ENCODE measurements at regions not wholly inside any gene's neighbourhood (a gene's known extent, or its start where the extent isn't known, plus 50 kb on each side); places are given as distances from the start of the nearest gene placed in this dataset.

GRCh38 chr1:189550498-189550897, 927.2 kb downstream of the BRINP3 start:
- TF ChIP-seq EZH2phosphoT487 (IDR thresholded peaks at IDR 0.05; ENCODE audit: low read length) (no peak), CTCF (IDR thresholded peaks at IDR 0.05; ENCODE audit: low read length) (no peak), EZH2 (optimal IDR thresholded peaks at IDR 0.05; ENCODE audit: low read depth, low read length) (no peak)
- Histone ChIP-seq H3K9ac (ENCODE audit: low read length) (no peak overlapping the region), H4K20me1 (ENCODE audit: insufficient read depth, low read length) (no peaks in the 10 kb centered on the region), H3K4me1 (ENCODE audit: low read length) (no peaks in the 10 kb centered on the region), H3K4me2 (ENCODE audit: low read depth, low read length) (no peak overlapping the region), H3F3A (ENCODE audit: insufficient read depth, low read length) (no peaks in the 10 kb centered on the region), H3K9me3 (replicated peaks; ENCODE audit: insufficient read depth, low read length) (no peaks in the 10 kb centered on the region), H3K9me2 (replicated peaks; ENCODE audit: insufficient read depth, low read length) (no peaks in the 10 kb centered on the region), H3K27me3 (replicated peaks; ENCODE audit: insufficient read depth, low read length) (no peaks in the 10 kb centered on the region), H2AFZ (ENCODE audit: low read length) (no peak overlapping the region), H3K36me3 (replicated peaks; ENCODE audit: insufficient read depth, low read length) (no peaks in the 10 kb centered on the region), H3K4me3 (ENCODE audit: low read length) (no peak overlapping the region), H3K27ac (ENCODE audit: low read length) (no peak overlapping the region), H3K79me2 (ENCODE audit: low read length) (no peaks in the 10 kb centered on the region)
- no peak for DNase-seq

- Histone ChIP-seq H3F3A (ENCODE audit: insufficient read depth, low read length) (no peaks in the 10 kb centered on the region), H3K4me2 (ENCODE audit: low read depth, low read length) (no peak overlapping the region), H3K27ac (ENCODE audit: low read length) (no peak overlapping the region), H3K36me3 (replicated peaks; ENCODE audit: insufficient read depth, low read length) (no peaks in the 10 kb centered on the region), H3K4me1 (ENCODE audit: low read length) (no peaks in the 10 kb centered on the region), H3K4me3 (ENCODE audit: low read length) (no peak overlapping the region), H3K79me2 (ENCODE audit: low read length) (no peaks in the 10 kb centered on the region), H3K9me2 (replicated peaks; ENCODE audit: insufficient read depth, low read length) (no peaks in the 10 kb centered on the region), H3K9me3 (replicated peaks; ENCODE audit: insufficient read depth, low read length) (no peaks in the 10 kb centered on the region), H3K27me3 (replicated peaks; ENCODE audit: insufficient read depth, low read length) (no peaks in the 10 kb centered on the region), H4K20me1 (ENCODE audit: insufficient read depth, low read length) (no peaks in the 10 kb centered on the region), H2AFZ (ENCODE audit: low read length) (no peak overlapping the region), H3K9ac (ENCODE audit: low read length) (no peak overlapping the region)
- no peak for TF ChIP-seq EZH2 (optimal IDR thresholded peaks at IDR 0.05; ENCODE audit: low read depth, low read length)
- no peak for DNase-seq
These were observed 913.9 kb downstream of the BRINP3 start for GRCh38 chr1:189563784-189564183.

- no peaks in the 10 kb centered on the region for H3K9me3 ChIP-seq (replicated peaks; ENCODE audit: insufficient read depth, low read length)
- H3K36me3 ChIP-seq (replicated peaks; ENCODE audit: insufficient read depth, low read length): no peaks in the 10 kb centered on the region
- H3K27me3 ChIP-seq (replicated peaks; ENCODE audit: insufficient read depth, low read length): no peaks in the 10 kb centered on the region
- no peaks in the 10 kb centered on the region for H3K4me1 ChIP-seq (ENCODE audit: low read length)
- no peak overlapping the region for H3K4me3 ChIP-seq (ENCODE audit: low read length)
- H3K27ac ChIP-seq (ENCODE audit: low read length): no peak overlapping the region
- no peaks in the 10 kb centered on the region for H3F3A ChIP-seq (ENCODE audit: insufficient read depth, low read length)
- DNase-seq: no peak
- H2AFZ ChIP-seq (ENCODE audit: low read length): no peak overlapping the region
- H3K79me2 ChIP-seq (ENCODE audit: low read length): no peaks in the 10 kb centered on the region
- no peak overlapping the region for H3K9ac ChIP-seq (ENCODE audit: low read length)
- no peaks in the 10 kb centered on the region for H3K9me2 ChIP-seq (replicated peaks; ENCODE audit: insufficient read depth, low read length)
- H4K20me1 ChIP-seq (ENCODE audit: insufficient read depth, low read length): no peaks in the 10 kb centered on the region
- no peak overlapping the region for H3K4me2 ChIP-seq (ENCODE audit: low read depth, low read length)
- TF ChIP-seq EZH2 (optimal IDR thresholded peaks at IDR 0.05; ENCODE audit: low read depth, low read length) (no peak), EZH2phosphoT487 (IDR thresholded peaks at IDR 0.05; ENCODE audit: low read length) (no peak), CTCF (IDR thresholded peaks at IDR 0.05; ENCODE audit: low read length) (no peak)
These were observed 909.8 kb downstream of the BRINP3 start for GRCh38 chr1:189567890-189568289.

GRCh38 chr1:189596197-189596596, 881.5 kb downstream of the BRINP3 start:
- H3K4me2 ChIP-seq (ENCODE audit: low read depth, low read length): no peak overlapping the region
- H3K9ac ChIP-seq (ENCODE audit: low read length): no peak overlapping the region
- H3F3A ChIP-seq (ENCODE audit: insufficient read depth, low read length): no peaks in the 10 kb centered on the region
- TF ChIP-seq EZH2phosphoT487 (IDR thresholded peaks at IDR 0.05; ENCODE audit: low read length) (no peak), CTCF (IDR thresholded peaks at IDR 0.05; ENCODE audit: low read length) (no peak), EZH2 (optimal IDR thresholded peaks at IDR 0.05; ENCODE audit: low read depth, low read length) (no peak)
- no peaks in the 10 kb centered on the region for H3K27me3 ChIP-seq (replicated peaks; ENCODE audit: insufficient read depth, low read length)
- H3K36me3 ChIP-seq (replicated peaks; ENCODE audit: insufficient read depth, low read length): no peaks in the 10 kb centered on the region
- no peaks in the 10 kb centered on the region for H3K4me1 ChIP-seq (ENCODE audit: low read length)
- H4K20me1 ChIP-seq (ENCODE audit: insufficient read depth, low read length): no peaks in the 10 kb centered on the region
- no peak for DNase-seq
- H3K79me2 ChIP-seq (ENCODE audit: low read length): no peaks in the 10 kb centered on the region
- no peak overlapping the region for H3K4me3 ChIP-seq (ENCODE audit: low read length)
- H3K9me3 ChIP-seq (replicated peaks; ENCODE audit: insufficient read depth, low read length): no peaks in the 10 kb centered on the region
- no peaks in the 10 kb centered on the region for H3K9me2 ChIP-seq (replicated peaks; ENCODE audit: insufficient read depth, low read length)
- no peak overlapping the region for H2AFZ ChIP-seq (ENCODE audit: low read length)
- H3K27ac ChIP-seq (ENCODE audit: low read length): no peak overlapping the region

Data from MM.1S (cell line).